ENCODE measurements at regions not wholly inside any gene's neighbourhood (a gene's known extent, or its start where the extent isn't known, plus 50 kb on each side); places are given as distances from the start of the nearest gene placed in this dataset.

- Mint-ChIP-seq H3K4me3 (no peak overlapping the region), H3K4me1 (peaks cover 20% of the 10 kb centered on the region), H3K27me3 (ENCODE audit: low read depth) (peaks cover 12% of the 10 kb centered on the region), H3K9me3 (peaks cover 3% of the 10 kb centered on the region), H3K27ac (ENCODE audit: unreplicated experiment) (no peak overlapping the region), H3K36me3 (ENCODE audit: low read depth) (no peaks in the 10 kb centered on the region)
- TF ChIP-seq CTCF (conservative IDR thresholded peaks at IDR 0.05): no peak
- no peak for DNase-seq (ENCODE audit: low read depth, low spot score)
Observed at GRCh38 chr16:5500526-5500925, 402.9 kb upstream of the EEF2KMT start.

- Mint-ChIP-seq H3K9me3 (peaks cover 3% of the 10 kb centered on the region), H3K4me3 (no peak overlapping the region), H3K27me3 (ENCODE audit: low read depth) (peaks cover 14% of the 10 kb centered on the region), H3K4me1 (peaks cover 4% of the 10 kb centered on the region), H3K27ac (ENCODE audit: unreplicated experiment) (no peak overlapping the region), H3K36me3 (ENCODE audit: low read depth) (no peaks in the 10 kb centered on the region)
- no peak for TF ChIP-seq CTCF (conservative IDR thresholded peaks at IDR 0.05)
- no peak for DNase-seq (ENCODE audit: low read depth, low spot score)
Observed at GRCh38 chr16:5498562-5498961, 401.0 kb upstream of the EEF2KMT start.

- no peak for TF ChIP-seq CTCF (conservative IDR thresholded peaks at IDR 0.05)
- no peak overlapping the region for H3K27ac Mint-ChIP-seq (ENCODE audit: unreplicated experiment)
- DNase-seq (ENCODE audit: low read depth, low spot score): no peak
- no peaks in the 10 kb centered on the region for H3K36me3 Mint-ChIP-seq (ENCODE audit: low read depth)
- peaks cover 18% of the 10 kb centered on the region for H3K27me3 Mint-ChIP-seq (ENCODE audit: low read depth)
- H3K4me1 Mint-ChIP-seq: peaks cover 4% of the 10 kb centered on the region
- H3K4me3 Mint-ChIP-seq: no peak overlapping the region
- peaks cover 3% of the 10 kb centered on the region for H3K9me3 Mint-ChIP-seq
Observed at GRCh38 chr16:5496013-5496412, 398.4 kb upstream of the EEF2KMT start.

- Mint-ChIP-seq H3K4me1 (no peaks in the 10 kb centered on the region), H3K27ac (ENCODE audit: unreplicated experiment) (no peak overlapping the region), H3K9me3 (no peaks in the 10 kb centered on the region), H3K27me3 (ENCODE audit: low read depth) (peaks cover 11% of the 10 kb centered on the region), H3K4me3 (no peak overlapping the region), H3K36me3 (ENCODE audit: low read depth) (no peaks in the 10 kb centered on the region)
- TF ChIP-seq CTCF (conservative IDR thresholded peaks at IDR 0.05): peak; percentile 92
- peak; percentile 72 for DNase-seq (ENCODE audit: low read depth, low spot score)
Observed at GRCh38 chr16:5490499-5490898, 392.9 kb upstream of the EEF2KMT start.

GRCh38 chr16:5488581-5488980, 391.0 kb upstream of the EEF2KMT start:
- Mint-ChIP-seq H3K36me3 (ENCODE audit: low read depth) (no peaks in the 10 kb centered on the region), H3K4me1 (peaks cover under 1% of the 10 kb centered on the region), H3K27me3 (ENCODE audit: low read depth) (peaks cover 4% of the 10 kb centered on the region), H3K9me3 (no peaks in the 10 kb centered on the region), H3K27ac (ENCODE audit: unreplicated experiment) (no peak overlapping the region), H3K4me3 (no peak overlapping the region)
- DNase-seq (ENCODE audit: low read depth, low spot score): no peak
- TF ChIP-seq CTCF (conservative IDR thresholded peaks at IDR 0.05): no peak

- peaks cover 8% of the 10 kb centered on the region for H3K4me1 Mint-ChIP-seq
- no peaks in the 10 kb centered on the region for H3K36me3 Mint-ChIP-seq (ENCODE audit: low read depth)
- H3K4me3 Mint-ChIP-seq: no peak overlapping the region
- H3K27me3 Mint-ChIP-seq (ENCODE audit: low read depth): no peaks in the 10 kb centered on the region
- H3K9me3 Mint-ChIP-seq: no peaks in the 10 kb centered on the region
- TF ChIP-seq CTCF (conservative IDR thresholded peaks at IDR 0.05): no peak
- no peak overlapping the region for H3K27ac Mint-ChIP-seq (ENCODE audit: unreplicated experiment)
- DNase-seq (ENCODE audit: low read depth, low spot score): no peak
Observed at GRCh38 chr16:5487728-5488127, 390.1 kb upstream of the EEF2KMT start.
